HL-60 (cell line): ENCODE measurements at regions not wholly inside any gene's neighbourhood (a gene's known extent, or its start where the extent isn't known, plus 50 kb on each side); places are given as distances from the start of the nearest gene placed in this dataset.

Experiments
- GABPA ChIP-seq: IDR thresholded peaks from 2 replicates; pipeline ENCODE4 v1.6.1; 2012; ENCODE audit warnings: low read depth
- POLR2AphosphoS5 ChIP-seq: IDR thresholded peaks from 2 replicates; pipeline ENCODE4 v1.6.1; 2012; ENCODE audit warnings: low read depth
- SPI1 ChIP-seq: IDR thresholded peaks from 2 replicates; pipeline ENCODE4 v1.6.1; 2012; ENCODE audit warnings: low read depth, mild to moderate bottlenecking, borderline replicate concordance
- TF ChIP-seq, protein P1 (sequence below): IDR thresholded peaks from one replicate; pipeline ENCODE4 v1.5.1; 2011; ENCODE audit warnings: low read length, control low read depth, inconsistent platforms; ENCODE audit not compliant: insufficient read depth
- TF ChIP-seq, protein P2 (sequence below): IDR thresholded peaks from 2 replicates; pipeline ENCODE4 v1.6.1; 2012; ENCODE audit warnings: low read depth; ENCODE audit not compliant: insufficient replicate concordance

DNA sequence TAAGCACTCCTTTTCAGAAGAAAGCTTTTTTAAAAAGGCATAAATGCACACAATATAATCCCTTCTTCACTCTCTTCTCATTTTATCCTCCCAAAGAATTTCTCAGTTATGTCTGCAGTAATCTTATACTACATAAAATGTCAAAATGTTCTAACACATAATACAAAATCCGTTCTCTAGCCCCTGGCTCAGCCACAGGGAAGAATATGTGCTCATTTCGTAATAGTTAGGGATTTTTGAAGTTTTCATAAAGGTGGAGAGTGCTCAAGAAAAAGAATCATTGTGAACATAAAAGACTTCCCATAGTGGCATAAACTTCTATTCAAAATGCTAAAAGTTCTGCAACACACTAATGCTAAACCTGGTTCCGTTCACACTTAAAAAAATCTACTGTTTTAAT is 1410.7 kb upstream of the C9orf72 start:
- TF ChIP-seq, protein P1, sequence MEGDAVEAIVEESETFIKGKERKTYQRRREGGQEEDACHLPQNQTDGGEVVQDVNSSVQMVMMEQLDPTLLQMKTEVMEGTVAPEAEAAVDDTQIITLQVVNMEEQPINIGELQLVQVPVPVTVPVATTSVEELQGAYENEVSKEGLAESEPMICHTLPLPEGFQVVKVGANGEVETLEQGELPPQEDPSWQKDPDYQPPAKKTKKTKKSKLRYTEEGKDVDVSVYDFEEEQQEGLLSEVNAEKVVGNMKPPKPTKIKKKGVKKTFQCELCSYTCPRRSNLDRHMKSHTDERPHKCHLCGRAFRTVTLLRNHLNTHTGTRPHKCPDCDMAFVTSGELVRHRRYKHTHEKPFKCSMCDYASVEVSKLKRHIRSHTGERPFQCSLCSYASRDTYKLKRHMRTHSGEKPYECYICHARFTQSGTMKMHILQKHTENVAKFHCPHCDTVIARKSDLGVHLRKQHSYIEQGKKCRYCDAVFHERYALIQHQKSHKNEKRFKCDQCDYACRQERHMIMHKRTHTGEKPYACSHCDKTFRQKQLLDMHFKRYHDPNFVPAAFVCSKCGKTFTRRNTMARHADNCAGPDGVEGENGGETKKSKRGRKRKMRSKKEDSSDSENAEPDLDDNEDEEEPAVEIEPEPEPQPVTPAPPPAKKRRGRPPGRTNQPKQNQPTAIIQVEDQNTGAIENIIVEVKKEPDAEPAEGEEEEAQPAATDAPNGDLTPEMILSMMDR: no peak
- TF ChIP-seq, protein P2, sequence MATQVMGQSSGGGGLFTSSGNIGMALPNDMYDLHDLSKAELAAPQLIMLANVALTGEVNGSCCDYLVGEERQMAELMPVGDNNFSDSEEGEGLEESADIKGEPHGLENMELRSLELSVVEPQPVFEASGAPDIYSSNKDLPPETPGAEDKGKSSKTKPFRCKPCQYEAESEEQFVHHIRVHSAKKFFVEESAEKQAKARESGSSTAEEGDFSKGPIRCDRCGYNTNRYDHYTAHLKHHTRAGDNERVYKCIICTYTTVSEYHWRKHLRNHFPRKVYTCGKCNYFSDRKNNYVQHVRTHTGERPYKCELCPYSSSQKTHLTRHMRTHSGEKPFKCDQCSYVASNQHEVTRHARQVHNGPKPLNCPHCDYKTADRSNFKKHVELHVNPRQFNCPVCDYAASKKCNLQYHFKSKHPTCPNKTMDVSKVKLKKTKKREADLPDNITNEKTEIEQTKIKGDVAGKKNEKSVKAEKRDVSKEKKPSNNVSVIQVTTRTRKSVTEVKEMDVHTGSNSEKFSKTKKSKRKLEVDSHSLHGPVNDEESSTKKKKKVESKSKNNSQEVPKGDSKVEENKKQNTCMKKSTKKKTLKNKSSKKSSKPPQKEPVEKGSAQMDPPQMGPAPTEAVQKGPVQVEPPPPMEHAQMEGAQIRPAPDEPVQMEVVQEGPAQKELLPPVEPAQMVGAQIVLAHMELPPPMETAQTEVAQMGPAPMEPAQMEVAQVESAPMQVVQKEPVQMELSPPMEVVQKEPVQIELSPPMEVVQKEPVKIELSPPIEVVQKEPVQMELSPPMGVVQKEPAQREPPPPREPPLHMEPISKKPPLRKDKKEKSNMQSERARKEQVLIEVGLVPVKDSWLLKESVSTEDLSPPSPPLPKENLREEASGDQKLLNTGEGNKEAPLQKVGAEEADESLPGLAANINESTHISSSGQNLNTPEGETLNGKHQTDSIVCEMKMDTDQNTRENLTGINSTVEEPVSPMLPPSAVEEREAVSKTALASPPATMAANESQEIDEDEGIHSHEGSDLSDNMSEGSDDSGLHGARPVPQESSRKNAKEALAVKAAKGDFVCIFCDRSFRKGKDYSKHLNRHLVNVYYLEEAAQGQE: no peak
- no peak for TF ChIP-seq POLR2AphosphoS5
- TF ChIP-seq GABPA: no peak
- TF ChIP-seq SPI1: no peak
